ENCODE measurements at regions not wholly inside any gene's neighbourhood (a gene's known extent, or its start where the extent isn't known, plus 50 kb on each side); places are given as distances from the start of the nearest gene placed in this dataset.

- no peaks in the 10 kb centered on the region for H3K79me2 ChIP-seq (replicated peaks; ENCODE audit: insufficient read depth)
- 0 out of 2 replicates have a peak, but pooled peaks cover 3% of the 10 kb centered on the region for H3K9me2 ChIP-seq (ENCODE audit: insufficient read depth)
- no peak overlapping the region for H3K27ac ChIP-seq (ENCODE audit: low read depth)
- TF ChIP-seq POLR2AphosphoS5 (IDR thresholded peaks at IDR 0.05; ENCODE audit: low read depth) (no peak), ZNF114 (CRISPR knock-in tag; IDR thresholded peaks at IDR 0.05) (no peak)
- TF ChIP-seq, protein P1, sequence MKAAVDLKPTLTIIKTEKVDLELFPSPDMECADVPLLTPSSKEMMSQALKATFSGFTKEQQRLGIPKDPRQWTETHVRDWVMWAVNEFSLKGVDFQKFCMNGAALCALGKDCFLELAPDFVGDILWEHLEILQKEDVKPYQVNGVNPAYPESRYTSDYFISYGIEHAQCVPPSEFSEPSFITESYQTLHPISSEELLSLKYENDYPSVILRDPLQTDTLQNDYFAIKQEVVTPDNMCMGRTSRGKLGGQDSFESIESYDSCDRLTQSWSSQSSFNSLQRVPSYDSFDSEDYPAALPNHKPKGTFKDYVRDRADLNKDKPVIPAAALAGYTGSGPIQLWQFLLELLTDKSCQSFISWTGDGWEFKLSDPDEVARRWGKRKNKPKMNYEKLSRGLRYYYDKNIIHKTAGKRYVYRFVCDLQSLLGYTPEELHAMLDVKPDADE (IDR thresholded peaks at IDR 0.05), result no peak
- H3K4me1 ChIP-seq (ENCODE audit: insufficient read depth), result no peaks in the 10 kb centered on the region
- no peak overlapping the region for H2AFZ ChIP-seq
- Mint-ChIP-seq H3K27me3 (ENCODE audit: insufficient read depth, low read depth, poor library complexity) (no peaks in the 10 kb centered on the region), H3K36me3 (ENCODE audit: low read depth) (no peaks in the 10 kb centered on the region), H3K4me3 (no peak overlapping the region), H3K4me1 (peaks cover 2% of the 10 kb centered on the region; the same call in 1 of the 3 replicates), H3K9me3 (peaks cover 2% of the 10 kb centered on the region; the same call in 1 of the 3 replicates), H3K27ac (no peak overlapping the region)
- no peak for DNase-seq (ENCODE audit: low spot score)
- no peaks in the 10 kb centered on the region for H4K20me1 ChIP-seq (replicated peaks; ENCODE audit: insufficient read depth)
- no peaks in the 10 kb centered on the region for H3F3A ChIP-seq (replicated peaks; ENCODE audit: low read depth)
- no peaks in the 10 kb centered on the region for H3K36me3 ChIP-seq (ENCODE audit: insufficient read depth)
- H3K4me2 ChIP-seq, result no peak overlapping the region
- no peak overlapping the region for H3K4me3 ChIP-seq
- no peak for ATAC-seq
- no peaks in the 10 kb centered on the region for H3K27me3 ChIP-seq (ENCODE audit: insufficient read depth)
Measured at GRCh38 chr2:217398101-217398500, 538.2 kb upstream of the TNP1 start.

DNA sequence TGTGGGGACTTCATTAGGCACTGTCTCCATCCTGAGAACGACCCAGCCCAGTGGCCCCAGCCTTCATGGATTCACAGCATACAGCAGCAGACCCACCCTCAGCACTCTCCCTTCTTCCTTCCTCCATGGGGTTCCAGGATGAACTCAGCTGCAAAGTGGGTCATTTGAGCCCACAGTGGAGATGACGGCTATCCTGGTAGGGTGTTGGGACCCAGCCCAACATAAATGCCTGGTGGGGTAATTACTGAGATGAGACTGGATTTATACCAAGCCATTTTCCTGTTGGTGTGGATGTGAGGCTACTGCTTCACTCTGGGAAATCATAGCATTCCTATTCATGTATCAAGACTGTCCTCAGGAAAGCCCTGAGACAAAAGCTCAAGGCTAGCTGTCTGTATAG lies 536.7 kb upstream of the TNP1 start:
- Histone ChIP-seq H3K36me3 (ENCODE audit: insufficient read depth) (no peaks in the 10 kb centered on the region), H2AFZ (no peak overlapping the region), H3K27me3 (ENCODE audit: insufficient read depth) (no peaks in the 10 kb centered on the region), H3K79me2 (replicated peaks; ENCODE audit: insufficient read depth) (no peaks in the 10 kb centered on the region), H4K20me1 (replicated peaks; ENCODE audit: insufficient read depth) (no peaks in the 10 kb centered on the region), H3K4me3 (no peak overlapping the region), H3K4me1 (ENCODE audit: insufficient read depth) (no peaks in the 10 kb centered on the region), H3K4me2 (no peak overlapping the region), H3F3A (replicated peaks; ENCODE audit: low read depth) (no peaks in the 10 kb centered on the region), H3K9me2 (ENCODE audit: insufficient read depth) (0 out of 2 replicates have a peak, but pooled peaks cover 3% of the 10 kb centered on the region), H3K27ac (ENCODE audit: low read depth) (no peak overlapping the region)
- H3K4me1 Mint-ChIP-seq, result peaks cover 2% of the 10 kb centered on the region; the same call in 1 of the 3 replicates
- ATAC-seq, result no peak
- no peak for DNase-seq (ENCODE audit: low spot score)
- peaks cover 11% of the 10 kb centered on the region for H3K9me3 Mint-ChIP-seq
- H3K36me3 Mint-ChIP-seq (ENCODE audit: low read depth), result peaks cover 5% of the 10 kb centered on the region; the same call in 2 of the 3 replicates
- no peak overlapping the region for H3K4me3 Mint-ChIP-seq
- no peak overlapping the region for H3K27ac Mint-ChIP-seq
- no peaks in the 10 kb centered on the region for H3K27me3 Mint-ChIP-seq (ENCODE audit: insufficient read depth, low read depth, poor library complexity)
- TF ChIP-seq EZH2phosphoT487 (IDR thresholded peaks at IDR 0.05; ENCODE audit: unreplicated experiment) (no peak), NANOG (IDR thresholded peaks at IDR 0.05; ENCODE audit: borderline replicate concordance) (no peak), ZNF462 (CRISPR knock-in tag; IDR thresholded peaks at IDR 0.05) (no peak), JUNB (IDR thresholded peaks at IDR 0.05; ENCODE audit: unreplicated experiment) (no peak), ZNF114 (CRISPR knock-in tag; IDR thresholded peaks at IDR 0.05) (no peak), REST (IDR thresholded peaks at IDR 0.05; ENCODE audit: unreplicated experiment) (no peak), CTCF (conservative IDR thresholded peaks at IDR 0.05; ENCODE audit: low read depth in 2 of 2) (no peak), ZNF331 (CRISPR knock-in tag; IDR thresholded peaks at IDR 0.05; ENCODE audit: low read depth) (no peak)
